Eye (tissue), 1 donor: ENCODE measurements at regions not wholly inside any gene's neighbourhood (a gene's known extent, or its start where the extent isn't known, plus 50 kb on each side); places are given as distances from the start of the nearest gene placed in this dataset.
A peak's percentile ranks its signal among the peaks of the same experiment; 100 is the strongest.
"Not testable (repeated sequence)": the region's sequence is repeated elsewhere in the genome, so short reads cannot be mapped to it uniquely, and the experiment has no call there.

ENCODE experiments used
- DNase-seq: peaks from one replicate; pipeline ENCODE4 v3.0.0-alpha.2; 2015

DNA sequence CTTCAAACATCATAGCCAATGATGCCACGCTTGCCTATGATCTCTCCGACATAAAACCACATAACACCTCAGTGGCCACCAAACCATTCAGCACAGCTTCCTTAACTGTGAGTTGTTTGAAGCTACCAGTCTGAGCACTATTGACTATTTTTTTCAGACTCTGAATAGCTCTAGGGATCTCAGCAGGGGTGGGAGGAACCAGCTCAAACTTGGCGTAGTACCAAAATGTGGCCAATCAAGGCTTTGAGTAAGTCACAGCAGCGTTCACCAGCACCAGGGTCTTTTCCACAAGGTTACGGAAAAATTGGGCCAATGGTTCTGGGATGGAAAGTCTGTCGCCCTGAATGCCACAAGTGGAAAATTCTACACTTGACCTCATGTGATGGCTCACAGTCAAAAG is 70.6 kb downstream of the SMPDL3A start:
- DNase-seq: no peak

DNA sequence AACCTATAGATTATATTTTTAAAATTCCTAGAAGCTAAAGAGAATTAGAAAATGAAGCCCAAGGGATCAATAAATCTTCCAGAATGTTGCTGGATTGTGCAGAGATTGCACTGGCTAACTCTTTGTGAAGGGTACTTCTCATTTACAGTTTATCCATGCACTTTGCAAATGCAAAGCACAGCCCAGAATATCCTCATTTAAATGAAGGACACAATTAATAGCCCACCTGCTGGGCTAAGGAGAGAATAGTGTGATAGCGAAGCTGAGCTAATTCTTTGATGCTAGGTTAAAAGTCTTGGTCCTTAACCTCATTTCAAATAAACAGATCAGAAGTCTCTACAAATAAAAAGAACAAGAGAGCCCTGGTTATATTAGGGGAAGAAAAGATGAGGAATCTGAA is 72.5 kb downstream of the SMPDL3A start:
- DNase-seq: no peak

- no peak for DNase-seq
Measured at GRCh38 chr6:122868137-122868536, 79.1 kb downstream of the SMPDL3A start.

DNA sequence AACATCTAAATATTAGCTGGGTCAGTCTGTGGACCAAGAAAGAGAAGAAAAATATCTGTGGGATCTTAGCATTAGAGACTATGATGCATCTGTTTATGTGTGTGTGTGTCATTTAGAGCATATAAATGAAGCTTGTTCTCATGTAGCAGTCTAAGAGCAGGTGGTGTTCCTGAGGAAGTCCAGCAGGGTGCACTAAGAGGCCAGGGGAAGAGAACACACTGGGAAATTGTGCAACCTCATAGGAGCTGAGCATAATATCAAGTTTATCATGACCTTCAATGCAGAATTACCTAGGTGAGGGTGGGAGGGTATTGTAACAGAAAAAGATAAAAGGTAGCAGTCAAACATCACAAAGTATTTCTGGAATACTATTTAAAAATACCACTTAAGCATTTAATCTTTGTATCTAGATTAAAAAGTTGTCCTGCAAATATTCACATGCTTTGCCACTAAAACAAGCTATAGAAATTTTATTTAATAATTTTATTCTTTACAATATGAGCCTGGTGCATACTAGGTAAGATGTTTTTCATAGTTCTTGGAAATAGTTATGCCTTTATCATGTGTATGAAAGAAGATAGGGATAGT is 80.5 kb downstream of the SMPDL3A start:
- peak; percentile 74 for DNase-seq

DNA sequence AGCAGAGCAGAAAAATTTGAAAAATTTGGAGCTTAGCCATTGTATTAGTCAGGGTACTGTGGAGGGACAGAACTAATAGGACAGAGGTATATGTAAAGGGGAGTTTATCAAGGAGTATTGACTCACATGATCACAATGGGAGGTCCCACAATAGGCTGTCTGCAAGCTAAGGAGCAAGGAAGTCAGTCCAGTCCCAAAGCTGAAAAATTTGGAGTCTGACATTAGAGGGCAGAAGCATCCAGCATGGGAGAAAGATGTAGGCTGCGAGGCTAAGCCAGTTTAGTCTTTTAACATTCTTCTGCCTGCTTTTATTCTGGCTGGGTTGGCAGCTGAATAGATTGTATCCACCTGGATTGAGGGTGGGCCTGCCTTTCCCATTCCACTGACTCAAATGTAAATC is 82.0 kb downstream of the SMPDL3A start:
- DNase-seq: no peak

GRCh38 chr6:122872311-122872710 is 83.3 kb downstream of the SMPDL3A start:
- no peak for DNase-seq

DNA sequence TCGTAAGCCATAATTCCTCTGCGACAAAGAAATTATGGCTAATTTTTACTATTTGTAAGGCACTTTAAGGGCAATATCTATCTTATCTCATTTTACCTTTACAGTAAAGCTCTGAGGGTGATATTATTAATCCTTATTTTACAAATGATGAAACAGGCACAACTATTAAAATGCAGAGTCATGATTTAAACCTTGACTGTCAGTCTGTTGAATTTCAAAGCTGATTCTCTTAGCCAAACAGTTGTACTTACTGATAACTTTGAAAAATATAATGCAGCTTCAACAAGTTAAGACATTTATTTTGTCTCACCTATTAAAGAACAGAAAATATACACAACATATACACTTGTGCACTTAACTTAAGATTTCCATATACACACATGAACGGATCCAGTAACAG is 88.2 kb downstream of the SMPDL3A start:
- DNase-seq: no peak

GRCh38 chr6:122878796-122879195 is 89.7 kb downstream of the SMPDL3A start:
- no peak for DNase-seq

DNA sequence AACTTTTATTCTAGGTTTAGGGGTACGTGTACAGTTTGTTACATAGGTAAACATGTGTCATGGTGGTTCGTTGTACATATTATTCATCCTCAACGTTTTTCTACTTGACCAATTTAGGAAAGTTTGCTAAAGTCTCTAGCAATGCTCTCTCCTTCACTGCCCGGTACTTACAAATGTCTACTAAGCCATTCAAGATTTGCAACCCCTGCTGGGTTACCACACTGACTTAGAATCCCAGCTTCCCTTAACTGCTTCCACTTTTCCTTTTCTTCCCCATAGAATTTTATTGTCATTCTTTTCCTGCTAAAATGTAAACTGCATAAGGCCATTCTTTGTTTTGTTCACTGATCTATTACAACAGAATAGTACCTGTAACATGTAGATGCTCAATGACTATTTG is 97.4 kb downstream of the SMPDL3A start:
- DNase-seq: no peak

DNA sequence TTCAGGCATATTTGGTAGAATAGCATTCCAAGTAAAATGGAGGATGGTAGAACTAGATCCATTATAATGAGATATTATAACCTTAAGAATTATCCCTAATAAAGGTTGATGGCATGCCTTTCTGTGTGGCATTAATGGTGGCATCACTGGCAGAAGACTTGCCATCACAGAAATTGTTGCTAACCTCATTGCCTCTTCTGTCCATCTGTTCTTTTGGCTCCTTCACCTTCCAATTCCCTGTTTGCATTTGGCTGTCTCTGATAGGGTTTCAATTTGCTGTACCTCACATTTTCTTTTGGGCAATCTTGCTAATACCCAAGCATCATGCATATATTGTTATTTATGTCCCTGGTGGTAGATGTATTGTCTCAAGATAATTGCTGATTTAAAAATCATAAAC is 98.9 kb downstream of the SMPDL3A start:
- no peak for DNase-seq

- not testable (repeated sequence) for DNase-seq
Measured at GRCh38 chr6:122888680-122889079, 99.6 kb downstream of the SMPDL3A start.

DNA sequence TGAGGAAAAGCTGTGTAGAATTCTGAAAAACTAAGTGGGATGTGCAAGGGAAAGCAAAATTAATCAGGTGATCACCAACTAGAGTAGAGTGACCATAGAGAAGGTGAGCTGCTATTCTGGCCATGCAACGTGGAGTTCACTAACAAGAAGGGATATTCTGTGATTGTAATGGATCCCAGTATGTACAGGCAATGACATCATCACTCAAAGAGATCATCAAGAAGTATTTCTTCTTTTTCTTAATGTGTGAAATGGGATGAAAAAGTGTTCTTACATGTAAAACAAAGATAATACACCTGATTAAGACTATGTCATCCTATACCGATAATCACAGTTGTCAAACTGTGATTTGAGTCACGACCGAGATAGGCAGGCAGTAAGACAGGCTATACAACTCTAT is 101.2 kb downstream of the SMPDL3A start:
- no peak for DNase-seq

GRCh38 chr6:122894791-122895190 is 101.2 kb upstream of the CLVS2 start:
- no peak for DNase-seq

- no peak for DNase-seq
Measured at GRCh38 chr6:122902326-122902725, 93.7 kb upstream of the CLVS2 start.

GRCh38 chr6:122903266-122903915 is 92.6 kb upstream of the CLVS2 start:
- no peak for DNase-seq

DNA sequence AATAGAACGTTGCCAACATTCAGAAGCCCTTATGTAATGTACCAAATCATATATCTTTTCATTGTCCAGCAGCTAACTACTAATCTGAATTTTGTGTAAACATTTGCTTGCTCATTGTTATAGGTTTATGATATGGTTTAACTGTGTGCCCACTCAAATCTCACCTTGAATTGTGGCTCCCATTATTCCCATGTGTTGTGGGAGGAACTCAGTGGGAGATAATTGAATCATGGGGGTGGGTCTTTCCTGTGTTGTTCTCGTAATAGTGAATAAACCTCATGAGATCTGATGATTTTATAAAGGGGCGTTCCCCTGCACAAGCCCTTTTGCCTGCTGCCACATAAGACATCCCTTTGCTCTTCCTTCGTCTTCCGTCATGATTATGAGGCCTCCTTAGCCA is 91.9 kb upstream of the CLVS2 start:
- DNase-seq: no peak

DNA sequence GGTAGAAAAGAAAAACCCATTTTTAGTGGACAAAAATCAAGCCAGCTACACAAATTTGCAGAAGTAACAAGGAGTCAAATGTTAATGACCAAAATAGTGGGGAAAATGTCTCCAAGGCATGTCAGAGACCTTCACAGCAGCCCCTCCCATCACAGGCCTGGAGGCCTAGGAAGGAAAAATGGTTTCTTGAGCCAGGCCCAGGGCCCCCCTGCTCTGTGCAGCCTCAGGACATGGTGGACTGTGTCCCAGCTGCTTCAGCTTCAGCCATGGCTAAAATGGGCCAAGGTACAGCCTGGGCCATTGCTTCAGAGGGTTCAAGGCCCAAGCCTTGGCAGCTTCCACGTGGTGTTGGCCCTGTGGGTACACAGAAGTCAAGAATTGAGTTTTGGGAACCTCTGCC is 82.5 kb upstream of the CLVS2 start:
- no peak for DNase-seq

- DNase-seq: no peak
Measured at GRCh38 chr6:122918714-122919113, 77.3 kb upstream of the CLVS2 start.

GRCh38 chr6:122930252-122931180 is 65.5 kb upstream of the CLVS2 start:
- no peak for DNase-seq

- DNase-seq: no peak
Measured at GRCh38 chr6:122931916-122932315, 64.1 kb upstream of the CLVS2 start.

- not testable (repeated sequence) for DNase-seq
Measured at GRCh38 chr6:122944936-122945335, 51.1 kb upstream of the CLVS2 start.
